SK-N-SH treated with all-trans-retinoic acid at 6 μM for 48 hours (cell line): ENCODE measurements at regions not wholly inside any gene's neighbourhood (a gene's known extent, or its start where the extent isn't known, plus 50 kb on each side); places are given as distances from the start of the nearest gene placed in this dataset.

Experiments
- ARNTL ChIP-seq: fragments of 450-650 bp; formaldehyde crosslinking; IDR thresholded peaks from 2 replicates; pipeline ENCODE4 v1.5.0; 2020; ENCODE audit warnings: low read depth, mild to moderate bottlenecking, moderate library complexity, borderline replicate concordance
- CREB5 ChIP-seq: fragments of 250-450 bp; sonication (Bioruptor Pico); IDR thresholded peaks from 2 replicates; pipeline ENCODE4 v1.5.1; 2020; ENCODE audit warnings: low read depth, mild to moderate bottlenecking, moderate library complexity
- ESRRG ChIP-seq: fragments of 250-450 bp; sonication (Bioruptor Pico); IDR thresholded peaks from 2 replicates; pipeline ENCODE4 v1.6.1; 2021; ENCODE audit warnings: mild to moderate bottlenecking
- GLIS3 ChIP-seq: fragments of 250-450 bp; sonication (Bioruptor Pico); IDR thresholded peaks from 2 replicates; pipeline ENCODE4 v1.5.0; 2020; ENCODE audit warnings: mild to moderate bottlenecking, moderate library complexity
- RARB ChIP-seq: fragments of 250-450 bp; sonication (Bioruptor Pico); IDR thresholded peaks from 2 replicates; pipeline ENCODE4 v1.8.0; 2021; ENCODE audit warnings: mild to moderate bottlenecking, moderate library complexity
- TCF4 ChIP-seq: fragments of 250-450 bp; sonication (Bioruptor Pico); IDR thresholded peaks from 2 replicates; pipeline ENCODE4 v1.8.0; 2021; ENCODE audit warnings: mild to moderate bottlenecking, moderate library complexity, borderline replicate concordance
- ZFP30 ChIP-seq: fragments of 450-650 bp; formaldehyde crosslinking; IDR thresholded peaks from 2 replicates; pipeline ENCODE4 v1.5.0; 2022; ENCODE audit warnings: mild to moderate bottlenecking, moderate library complexity
- ZNF565 ChIP-seq: fragments of 450-650 bp; formaldehyde crosslinking; conservative IDR thresholded peaks from 2 replicates; pipeline ENCODE4 v1.5.0; 2020; ENCODE audit warnings: low read depth, mild to moderate bottlenecking, moderate library complexity
- ZNF70 ChIP-seq: fragments of 450-650 bp; formaldehyde crosslinking; IDR thresholded peaks from 2 replicates; pipeline ENCODE4 v1.5.0; 2020; ENCODE audit warnings: mild to moderate bottlenecking, moderate library complexity

GRCh38 chr9:82720515-82720914 lies 342.4 kb downstream of the RASEF start:
- TF ChIP-seq GLIS3 (CRISPR knock-in tag) (no peak), ZFP30 (CRISPR knock-in tag) (no peak), ZNF565 (CRISPR knock-in tag) (no peak), TCF4 (CRISPR knock-in tag) (no peak), ESRRG (CRISPR knock-in tag) (no peak), ARNTL (CRISPR knock-in tag) (no peak), ZNF70 (CRISPR knock-in tag) (no peak), CREB5 (CRISPR knock-in tag) (no peak), RARB (no peak)
